Neuronal stem cell (in vitro differentiated cells): ENCODE measurements at regions not wholly inside any gene's neighbourhood (a gene's known extent, or its start where the extent isn't known, plus 50 kb on each side); places are given as distances from the start of the nearest gene placed in this dataset.

ENCODE experiments used
- DNase-seq: peaks from one replicate; pipeline ENCODE4 v3.0.0-alpha.2; 2013; ENCODE audit warnings: low spot score
- H2AFZ ChIP-seq: one replicate; pipeline ENCODE4 v1.6.1; 2013; ENCODE audit warnings: mild to moderate bottlenecking, low read length, inconsistent platforms
- H2AK5ac ChIP-seq: 2 replicates; pipeline ENCODE4 v1.6.1; 2013; ENCODE audit warnings: low read depth, mild to moderate bottlenecking, inconsistent platforms, low read length, moderate library complexity, mixed read lengths
- H2BK120ac ChIP-seq: 2 replicates; pipeline ENCODE4 v1.6.1; 2013; ENCODE audit warnings: low read depth, mild to moderate bottlenecking, inconsistent platforms, low read length, moderate library complexity, mixed read lengths
- H2BK12ac ChIP-seq: one replicate; pipeline ENCODE4 v1.6.1; 2013; ENCODE audit warnings: low read length, inconsistent platforms
- H2BK15ac ChIP-seq: 2 replicates; pipeline ENCODE4 v1.6.1; 2013; ENCODE audit warnings: mild to moderate bottlenecking, low read length, inconsistent platforms, mixed read lengths
- H2BK5ac ChIP-seq: one replicate; pipeline ENCODE4 v1.6.1; 2013; ENCODE audit warnings: inconsistent platforms, mild to moderate bottlenecking, low read length, moderate library complexity
- H3K14ac ChIP-seq: one replicate; pipeline ENCODE4 v1.6.1; 2013; ENCODE audit warnings: low read length, inconsistent platforms
- H3K18ac ChIP-seq: 2 replicates; pipeline ENCODE4 v1.6.1; 2013; ENCODE audit warnings: low read length, inconsistent platforms
- H3K23ac ChIP-seq: 2 replicates; pipeline ENCODE4 v1.6.1; 2013; ENCODE audit warnings: low read depth, mild to moderate bottlenecking, mixed read lengths, low read length, inconsistent platforms; ENCODE audit not compliant: poor library complexity
- H3K27ac ChIP-seq: replicated peaks from 3 replicates; pipeline ENCODE4 v1.5.1; 2013; ENCODE audit warnings: low read length, inconsistent platforms
- H3K27me3 ChIP-seq, 3 experiments: 2 replicates each; pipeline ENCODE4 v1.6.1; 2013; ENCODE audit warnings: low read length in 3 of 3, mild to moderate bottlenecking in 2 of 3, inconsistent platforms in 1 of 3, low read depth in 1 of 3, mixed read lengths in 1 of 3, moderate library complexity in 1 of 3; ENCODE audit not compliant: control insufficient read depth in 3 of 3, insufficient read depth in 3 of 3
- H3K36me3 ChIP-seq, 2 donors: replicated peaks in 1 of 2; 2 replicates each; pipeline ENCODE4 v1.6.1; 2013; ENCODE audit warnings: low read length in 2 of 2; ENCODE audit not compliant: control insufficient read depth in 2 of 2, insufficient read depth in 2 of 2
- H3K4ac ChIP-seq: 2 replicates; pipeline ENCODE4 v1.6.1; 2013; ENCODE audit warnings: inconsistent platforms, mild to moderate bottlenecking, low read length, moderate library complexity
- H3K4me1 ChIP-seq, 2 donors: 1 replicate in 1 of 2; 2 replicates in 1 of 2; pipeline ENCODE4 v1.6.1; 2013; ENCODE audit warnings: low read length in 2 of 2, low read depth in 1 of 2; ENCODE audit not compliant: control insufficient read depth in 2 of 2, insufficient read depth in 1 of 2
- H3K4me2 ChIP-seq: one replicate; pipeline ENCODE4 v1.6.1; 2013; ENCODE audit warnings: mild to moderate bottlenecking, low read length, inconsistent platforms; ENCODE audit not compliant: insufficient read depth, poor library complexity, severe bottlenecking
- H3K4me3 ChIP-seq, 2 donors: 2 replicates each; pipeline ENCODE4 v1.5.1; 2013; ENCODE audit warnings: low read length in 2 of 2, mild to moderate bottlenecking in 2 of 2, inconsistent platforms in 1 of 2, moderate library complexity in 1 of 2
- H3K79me1 ChIP-seq: one replicate; pipeline ENCODE4 v1.6.1; 2013; ENCODE audit warnings: low read depth, mild to moderate bottlenecking, inconsistent platforms, low read length, moderate library complexity
- H3K9ac ChIP-seq: one replicate; pipeline ENCODE4 v1.6.1; 2013; ENCODE audit warnings: mild to moderate bottlenecking, low read depth, low read length, inconsistent platforms; ENCODE audit not compliant: poor library complexity
- H3K9me3 ChIP-seq, 2 donors: replicated peaks in 1 of 2; 2 replicates each; pipeline versions ENCODE3 to v1.6.1; 2013; ENCODE audit warnings: low read length in 2 of 2, mild to moderate bottlenecking in 2 of 2, inconsistent platforms in 1 of 2, low read depth in 1 of 2, mixed read lengths in 1 of 2, moderate library complexity in 1 of 2; ENCODE audit not compliant: control insufficient read depth in 2 of 2, insufficient read depth in 1 of 2
- H4K8ac ChIP-seq: one replicate; pipeline ENCODE4 v1.6.1; 2013; ENCODE audit warnings: low read depth, mild to moderate bottlenecking, inconsistent platforms, low read length, moderate library complexity
- H4K91ac ChIP-seq: one replicate; pipeline ENCODE4 v1.6.1; 2013; ENCODE audit warnings: low read length, low read depth, mild to moderate bottlenecking, inconsistent platforms; ENCODE audit not compliant: poor library complexity
- WGBS, 2 donors: extraction: QIAGEN DNeasy Blood & Tissue Kit; methylation state at CpG; one replicate each; pipeline ENCODE4 v1.1.7; 2013; ENCODE audit warnings: missing lambda C conversion rate in 2 of 2, mixed read lengths in 1 of 2; ENCODE audit not compliant: insufficient read length in 2 of 2, insufficient replicate concordance in 1 of 2; ENCODE audit errors: extremely low coverage in 2 of 2; 5-methylcytosine and 5-hydroxymethylcytosine counted together

GRCh38 chr6:21772884-21773575, 179.5 kb downstream of the SOX4 start:
- H3K18ac ChIP-seq, result no peak overlapping the region
- no peaks in the 10 kb centered on the region for H3K27me3 ChIP-seq
- no peak overlapping the region for H3K23ac ChIP-seq
- no peak for DNase-seq
- peaks cover 0 to 23% of the 10 kb centered on the region in 2 donors for H3K36me3 ChIP-seq
- H3K4me2 ChIP-seq, result no peak overlapping the region
- H3K4me3 ChIP-seq, result no peak overlapping the region
- H2BK12ac ChIP-seq, result no peak overlapping the region
- no peak overlapping the region for H2BK120ac ChIP-seq
- no peak overlapping the region for H2AFZ ChIP-seq
- peak overlapping the region; percentile 36 for H3K27ac ChIP-seq
- no peak overlapping the region for H2AK5ac ChIP-seq
- peaks cover 14 to 41% of the 10 kb centered on the region in 2 donors for H3K4me1 ChIP-seq
- no peak overlapping the region for H3K14ac ChIP-seq
- H3K9ac ChIP-seq, result no peak overlapping the region
- H3K79me1 ChIP-seq, result peaks cover 2% of the 10 kb centered on the region
- H4K8ac ChIP-seq, result no peak overlapping the region
- H2BK15ac ChIP-seq, result no peak overlapping the region
- no CpG with 5 or more reads among the region's 9 CpGs for WGBS, 2 donors
- no peaks in the 10 kb centered on the region for H3K9me3 ChIP-seq
- H2BK5ac ChIP-seq, result no peak overlapping the region
- no peak overlapping the region for H4K91ac ChIP-seq
- no peak overlapping the region for H3K4ac ChIP-seq

- H4K8ac ChIP-seq, result no peak overlapping the region
- no peaks in the 10 kb centered on the region for H3K27me3 ChIP-seq
- H2BK5ac ChIP-seq, result no peak overlapping the region
- H2AFZ ChIP-seq, result no peak overlapping the region
- no peak overlapping the region for H3K23ac ChIP-seq
- no peak overlapping the region for H2BK15ac ChIP-seq
- peaks cover 14 to 41% of the 10 kb centered on the region in 2 donors for H3K4me1 ChIP-seq
- H2AK5ac ChIP-seq, result no peak overlapping the region
- H3K4ac ChIP-seq, result no peak overlapping the region
- H3K27ac ChIP-seq, result no peak overlapping the region
- peaks cover 2% of the 10 kb centered on the region for H3K79me1 ChIP-seq
- H2BK120ac ChIP-seq, result no peak overlapping the region
- no CpG with 5 or more reads among the region's 6 CpGs for WGBS, 2 donors
- no peak overlapping the region for H3K4me2 ChIP-seq
- H3K4me3 ChIP-seq, result no peak overlapping the region
- H2BK12ac ChIP-seq, result no peak overlapping the region
- H3K36me3 ChIP-seq, result peaks cover 0 to 24% of the 10 kb centered on the region in 2 donors
- no peak overlapping the region for H3K18ac ChIP-seq
- H3K9ac ChIP-seq, result no peak overlapping the region
- no peak overlapping the region for H4K91ac ChIP-seq
- DNase-seq, result no peak
- no peaks in the 10 kb centered on the region for H3K9me3 ChIP-seq
- no peak overlapping the region for H3K14ac ChIP-seq
Measured at GRCh38 chr6:21773576-21773968, 180.0 kb downstream of the SOX4 start.

- H2AK5ac ChIP-seq, result no peak overlapping the region
- no peak overlapping the region for H3K23ac ChIP-seq
- H3K4me1 ChIP-seq, result peaks cover 16 to 26% of the 10 kb centered on the region in 2 donors
- no peak overlapping the region for H3K27ac ChIP-seq
- no peak overlapping the region for H2AFZ ChIP-seq
- no peak overlapping the region for H2BK15ac ChIP-seq
- H2BK120ac ChIP-seq, result no peak overlapping the region
- no peak overlapping the region for H4K8ac ChIP-seq
- no peak overlapping the region for H3K4ac ChIP-seq
- no peaks in the 10 kb centered on the region for H3K27me3 ChIP-seq
- peaks cover 2% of the 10 kb centered on the region for H3K79me1 ChIP-seq
- no peak overlapping the region for H3K9ac ChIP-seq
- H3K18ac ChIP-seq, result no peak overlapping the region
- no peak overlapping the region for H3K4me3 ChIP-seq
- no CpG with 5 or more reads among the region's 1 CpG for WGBS, 2 donors
- no peaks in the 10 kb centered on the region for H3K9me3 ChIP-seq
- no peak overlapping the region for H2BK12ac ChIP-seq
- no peak overlapping the region for H4K91ac ChIP-seq
- peaks cover 0 to 33% of the 10 kb centered on the region in 2 donors for H3K36me3 ChIP-seq
- no peak overlapping the region for H3K4me2 ChIP-seq
- H3K14ac ChIP-seq, result no peak overlapping the region
- H2BK5ac ChIP-seq, result no peak overlapping the region
- no peak for DNase-seq
Measured at GRCh38 chr6:21777846-21778245, 184.3 kb downstream of the SOX4 start.

DNA sequence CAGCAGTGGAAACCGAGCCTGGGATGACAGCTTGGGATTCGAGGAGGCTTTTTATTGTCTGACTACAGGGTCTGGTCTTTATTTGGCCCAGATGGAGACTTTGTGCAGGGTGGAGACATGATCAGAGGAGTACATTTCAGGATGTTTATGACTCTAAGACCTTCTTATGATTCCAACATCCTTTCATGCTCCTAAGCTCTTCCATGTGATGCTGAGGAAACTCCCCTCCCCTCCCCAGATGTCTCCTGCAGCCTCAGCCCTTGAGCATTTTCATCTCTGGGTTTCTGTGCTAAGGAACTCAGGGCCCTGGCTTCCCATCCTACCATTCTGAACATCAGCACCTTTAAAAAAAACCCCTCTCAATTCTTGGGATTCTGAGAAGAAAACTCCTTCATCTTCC, 186.6 kb downstream of the SOX4 start:
- no peak overlapping the region for H4K8ac ChIP-seq
- peaks cover 12 to 16% of the 10 kb centered on the region in 2 donors for H3K4me1 ChIP-seq
- peak overlapping the region in 1 of 2 donors; percentile 55 for H3K4me3 ChIP-seq
- H2BK120ac ChIP-seq, result no peak overlapping the region
- no peaks in the 10 kb centered on the region for H3K27me3 ChIP-seq
- H2BK5ac ChIP-seq, result no peak overlapping the region
- no peak overlapping the region for H3K27ac ChIP-seq
- H3K79me1 ChIP-seq, result peaks cover 2% of the 10 kb centered on the region
- H3K9ac ChIP-seq, result no peak overlapping the region
- no peak overlapping the region for H3K4ac ChIP-seq
- WGBS, 2 donors, result no CpG with 5 or more reads among the region's 2 CpGs
- no peak overlapping the region for H2AK5ac ChIP-seq
- H3K23ac ChIP-seq, result no peak overlapping the region
- DNase-seq, result no peak
- no peak overlapping the region for H2BK12ac ChIP-seq
- no peak overlapping the region for H3K4me2 ChIP-seq
- peaks cover 0 to 3% of the 10 kb centered on the region in 2 donors for H3K9me3 ChIP-seq
- no peak overlapping the region for H2BK15ac ChIP-seq
- H2AFZ ChIP-seq, result no peak overlapping the region
- H3K36me3 ChIP-seq, result peaks cover 0 to 43% of the 10 kb centered on the region in 2 donors
- no peak overlapping the region for H3K14ac ChIP-seq
- no peak overlapping the region for H4K91ac ChIP-seq
- H3K18ac ChIP-seq, result no peak overlapping the region
